Right lobe of liver (tissue), 6 donors: ENCODE measurements at regions not wholly inside any gene's neighbourhood (a gene's known extent, or its start where the extent isn't known, plus 50 kb on each side); places are given as distances from the start of the nearest gene placed in this dataset.

Experiments
- ATAC-seq, 4 donors: fragments of 200-7000 bp; cut with Tn5 transposase; one replicate each; pipeline ENCODE4 v1.9.1; 2020; ENCODE audit warnings: mild to moderate bottlenecking in 4 of 4, moderate library complexity in 4 of 4
- DNase-seq, 3 donors: peaks; one replicate each; pipeline ENCODE4 v3.0.0-alpha.2; 2020
- H3K27ac ChIP-seq, 3 donors: fragments of 200-600 bp; one replicate each; pipeline ENCODE4 v1.8.0; 2022
- H3K27me3 ChIP-seq, 2 donors: fragments of 200-600 bp; one replicate each; pipeline ENCODE4 v1.8.0; 2022
- H3K36me3 ChIP-seq, 4 donors: fragments of 200-600 bp; sonication (generic) in 1 of 4; one replicate each; pipeline versions ENCODE4 v1.5.1 to v1.8.0; 2017 to 2022; ENCODE audit warnings: control low read depth in 1 of 4
- H3K4me1 ChIP-seq, 4 donors: fragments of 200-600 bp; sonication (generic) in 1 of 4; one replicate each; pipeline versions ENCODE4 v1.5.1 to v1.8.0; 2017 to 2022; ENCODE audit warnings: control low read depth in 1 of 4
- H3K4me3 ChIP-seq, 3 donors: fragments of 200-600 bp; one replicate each; pipeline ENCODE4 v1.8.0; 2022
- H3K9me3 ChIP-seq, 4 donors: fragments of 200-600 bp; sonication (generic) in 1 of 4; one replicate each; pipeline versions ENCODE4 v1.5.1 to v1.8.0; 2017 to 2022; ENCODE audit warnings: control low read depth in 1 of 4
- POLR2A ChIP-seq: fragments of 450-650 bp; IDR thresholded peaks from one replicate; pipeline ENCODE4 v1.6.1; 2017; ENCODE audit warnings: antibody characterized with exemption, mild to moderate bottlenecking
- WGBS: methylation state at CpG from one replicate; pipeline ENCODE4 v1.1.6; 2018; ENCODE audit warnings: low coverage, low lambda C conversion rate; ENCODE audit not compliant: insufficient coverage; ENCODE audit errors: missing lambda C conversion rate; 5-methylcytosine and 5-hydroxymethylcytosine counted together
- intact Hi-C, 2 donors: fragments of 100-400 bp; cut with DNase I; formaldehyde crosslinking; loops; one replicate each; pipeline versions ENCODE4 v1.11.2 to v1.14.1; 2022
- TF ChIP-seq, protein P1 (sequence below), 4 donors: fragments of 200-600 bp in 3 of 4; fragments of 450-650 bp in 1 of 4; IDR thresholded peaks; one replicate each; pipeline versions ENCODE4 v1.5.1 to v1.8.0; 2016 to 2022; ENCODE audit warnings: antibody characterized with exemption in 4 of 4, mild to moderate bottlenecking in 2 of 4
- donor health status: DM: no; HTN: yes; CAD: no.
- donor health status: DM: no; HTN: no; CAD: no.
- donor health status: DM: no; HTN: no; CAD: no.
- donor health status: DM: no; HTN: yes; CAD: no.
- donor health status: DM: no; HTN: yes; CAD: no.

GRCh38 chr12:118842866-118843265, 138.5 kb upstream of the SRRM4 start:
- ATAC-seq: no peak
- intact Hi-C loops: no loop called here
- WGBS: no CpG with 5 or more reads among the region's 2 CpGs
- Histone ChIP-seq H3K27ac (no peak overlapping the region), H3K36me3 (no peaks in the 10 kb centered on the region), H3K9me3 (no peaks in the 10 kb centered on the region), H3K4me1 (no peaks in the 10 kb centered on the region), H3K27me3 (no peaks in the 10 kb centered on the region), H3K4me3 (no peak overlapping the region)
- DNase-seq: no peak
- no peak for TF ChIP-seq POLR2A
- TF ChIP-seq, protein P1, sequence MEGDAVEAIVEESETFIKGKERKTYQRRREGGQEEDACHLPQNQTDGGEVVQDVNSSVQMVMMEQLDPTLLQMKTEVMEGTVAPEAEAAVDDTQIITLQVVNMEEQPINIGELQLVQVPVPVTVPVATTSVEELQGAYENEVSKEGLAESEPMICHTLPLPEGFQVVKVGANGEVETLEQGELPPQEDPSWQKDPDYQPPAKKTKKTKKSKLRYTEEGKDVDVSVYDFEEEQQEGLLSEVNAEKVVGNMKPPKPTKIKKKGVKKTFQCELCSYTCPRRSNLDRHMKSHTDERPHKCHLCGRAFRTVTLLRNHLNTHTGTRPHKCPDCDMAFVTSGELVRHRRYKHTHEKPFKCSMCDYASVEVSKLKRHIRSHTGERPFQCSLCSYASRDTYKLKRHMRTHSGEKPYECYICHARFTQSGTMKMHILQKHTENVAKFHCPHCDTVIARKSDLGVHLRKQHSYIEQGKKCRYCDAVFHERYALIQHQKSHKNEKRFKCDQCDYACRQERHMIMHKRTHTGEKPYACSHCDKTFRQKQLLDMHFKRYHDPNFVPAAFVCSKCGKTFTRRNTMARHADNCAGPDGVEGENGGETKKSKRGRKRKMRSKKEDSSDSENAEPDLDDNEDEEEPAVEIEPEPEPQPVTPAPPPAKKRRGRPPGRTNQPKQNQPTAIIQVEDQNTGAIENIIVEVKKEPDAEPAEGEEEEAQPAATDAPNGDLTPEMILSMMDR (IDR thresholded peaks at IDR 0.05): no peak

DNA sequence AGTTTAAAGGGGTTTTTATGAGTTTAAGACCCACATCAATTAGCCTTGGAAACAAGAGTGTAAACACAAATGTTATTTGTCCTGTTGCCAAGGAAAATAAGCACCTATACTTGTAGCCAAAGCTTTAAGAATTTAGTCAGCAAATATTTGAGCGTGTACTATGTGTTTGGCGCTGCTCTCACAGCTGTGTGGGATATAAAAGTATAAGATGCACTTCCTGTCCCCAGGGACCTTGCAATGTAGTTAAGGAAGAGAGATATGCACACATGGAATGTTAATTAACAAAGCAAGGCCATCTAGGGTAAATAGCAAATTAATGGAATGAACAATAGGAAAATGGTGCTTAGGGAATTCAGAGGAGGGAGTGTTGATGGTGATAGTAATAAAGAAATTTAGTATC, 134.9 kb upstream of the SRRM4 start:
- 25% methylated on average over 2 of the region's 2 CpGs for WGBS
- peaks cover 0 to 6% of the 10 kb centered on the region in 2 donors for H3K27me3 ChIP-seq

DNA sequence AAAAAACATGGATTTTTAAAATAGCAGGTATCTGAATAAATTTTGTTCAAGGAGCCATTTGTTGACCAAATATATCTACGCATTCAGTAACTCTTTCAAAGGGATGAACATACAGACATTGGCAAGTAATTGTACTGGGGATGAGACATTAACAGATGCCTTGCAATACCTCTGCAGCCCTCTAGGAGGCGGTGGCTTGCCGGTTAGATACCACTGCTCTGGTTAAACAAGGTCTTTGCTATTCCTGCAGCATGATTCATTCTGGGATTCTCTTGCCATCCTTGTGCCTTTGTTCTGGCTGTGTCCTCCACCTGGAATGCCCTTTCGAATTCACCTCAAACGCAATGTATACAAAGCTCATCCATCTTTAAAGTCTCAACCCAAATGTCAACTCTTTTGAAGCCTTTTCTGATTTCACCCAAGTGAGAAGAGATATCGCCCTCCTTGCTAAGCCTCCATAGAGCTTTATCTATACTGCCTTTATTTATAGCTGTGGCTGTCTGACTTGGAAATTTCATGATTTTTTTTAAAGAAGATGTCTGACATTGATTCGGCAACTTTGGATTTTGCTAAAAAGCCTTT, 131.0 kb upstream of the SRRM4 start:
- 37% methylated on average over 7 of the region's 7 CpGs for WGBS

More for the DNA sequence above, 134.9 kb upstream of the SRRM4 start:
- Histone ChIP-seq H3K4me3 (no peak overlapping the region), H3K4me1 (no peaks in the 10 kb centered on the region), H3K27ac (no peak overlapping the region), H3K9me3 (no peaks in the 10 kb centered on the region), H3K36me3 (no peaks in the 10 kb centered on the region)
- ATAC-seq: no peak
- no peak for DNase-seq
- intact Hi-C loops: no loop called here
- no peak for TF ChIP-seq POLR2A
- TF ChIP-seq, protein P1 (IDR thresholded peaks at IDR 0.05): no peak

DNA sequence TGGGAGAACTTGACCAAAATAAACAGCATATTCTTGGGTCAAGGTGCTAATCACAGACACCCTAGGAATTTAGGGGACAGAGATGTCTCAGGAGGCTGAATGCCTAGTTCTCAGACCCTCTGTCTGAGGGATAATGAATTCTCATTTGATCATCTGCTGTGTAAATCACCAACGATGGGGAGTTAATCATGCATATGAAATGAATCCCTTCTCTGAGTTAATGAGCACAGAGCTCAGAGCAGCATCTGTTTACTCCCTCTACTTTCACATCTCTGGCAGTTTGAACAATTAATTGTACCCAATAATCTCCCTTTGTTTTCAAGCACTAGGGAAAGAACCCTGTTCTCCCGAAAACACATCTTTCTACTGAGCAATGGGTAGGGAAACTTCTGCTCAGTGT, 129.4 kb upstream of the SRRM4 start:
- intact Hi-C loops: no loop called here
- no peak for ATAC-seq
- Histone ChIP-seq H3K27ac (no peak overlapping the region), H3K9me3 (no peaks in the 10 kb centered on the region), H3K4me1 (no peaks in the 10 kb centered on the region), H3K36me3 (no peaks in the 10 kb centered on the region), H3K27me3 (peaks cover 0 to 6% of the 10 kb centered on the region in 2 donors), H3K4me3 (no peak overlapping the region)
- no peak for DNase-seq
- WGBS: 42% methylated on average over 2 of the region's 2 CpGs
- TF ChIP-seq POLR2A: no peak

More for the DNA sequence above, 131.0 kb upstream of the SRRM4 start:
- intact Hi-C loops: no loop called here
- Histone ChIP-seq H3K4me1 (no peaks in the 10 kb centered on the region), H3K36me3 (no peaks in the 10 kb centered on the region), H3K9me3 (no peaks in the 10 kb centered on the region), H3K27me3 (peaks cover 0 to 6% of the 10 kb centered on the region in 2 donors), H3K4me3 (no peak overlapping the region), H3K27ac (no peak overlapping the region)
- DNase-seq (no peak), ATAC-seq (no peak)
- no peak for TF ChIP-seq POLR2A
- TF ChIP-seq, protein P1 (IDR thresholded peaks at IDR 0.05): peak; percentile 24 to 50 (median 38)

GRCh38 chr12:118853634-118854033, 127.7 kb upstream of the SRRM4 start:
- 29% methylated on average over 3 of the region's 4 CpGs for WGBS

More at GRCh38 chr12:118853634-118854033, 127.7 kb upstream of the SRRM4 start:
- TF ChIP-seq, protein P1 (IDR thresholded peaks at IDR 0.05): peak; percentile 25 to 46 (median 42)
- TF ChIP-seq POLR2A: no peak
- peaks cover 0 to 6% of the 10 kb centered on the region in 2 donors for H3K27me3 ChIP-seq
- intact Hi-C loops: no loop called here
- H3K9me3 ChIP-seq: no peaks in the 10 kb centered on the region
- no peak overlapping the region for H3K4me3 ChIP-seq
- H3K27ac ChIP-seq: no peak overlapping the region
- H3K36me3 ChIP-seq: no peaks in the 10 kb centered on the region
- H3K4me1 ChIP-seq: no peaks in the 10 kb centered on the region
- DNase-seq: no peak
- peak in 2 of 4 donors; percentile 30 to 36 for ATAC-seq
